Liver (tissue), 7 donors: ENCODE measurements at regions not wholly inside any gene's neighbourhood (a gene's known extent, or its start where the extent isn't known, plus 50 kb on each side); places are given as distances from the start of the nearest gene placed in this dataset.
A peak's percentile ranks its signal among the peaks of the same experiment; 100 is the strongest.
"Not testable (repeated sequence)": the region's sequence is repeated elsewhere in the genome, so short reads cannot be mapped to it uniquely, and the experiment has no call there.

Experiments used
- DNase-seq: peaks from one replicate; pipeline ENCODE4 v3.0.0-alpha.2; 2017; ENCODE audit warnings: low spot score
- H3K27ac ChIP-seq, 2 donors: one replicate each; pipeline ENCODE4 v1.7.0; 2013; ENCODE audit warnings: inconsistent platforms in 2 of 2, low read length in 2 of 2, control low read depth in 1 of 2, low read depth in 1 of 2, mild to moderate bottlenecking in 1 of 2
- H3K27me3 ChIP-seq, 4 donors: one replicate each; pipeline versions ENCODE4 v1.6.1 to v1.7.0; 2013; ENCODE audit warnings: low read length in 3 of 4, inconsistent platforms in 1 of 4, mild to moderate bottlenecking in 1 of 4, moderate library complexity in 1 of 4; ENCODE audit not compliant: control insufficient read depth in 4 of 4, insufficient read depth in 4 of 4
- H3K36me3 ChIP-seq, 4 donors: one replicate each; pipeline versions ENCODE4 v1.6.1 to v1.7.0; 2013; ENCODE audit warnings: low read length in 3 of 4, mild to moderate bottlenecking in 3 of 4, low read depth in 1 of 4, moderate library complexity in 1 of 4; ENCODE audit not compliant: control insufficient read depth in 4 of 4, insufficient read depth in 3 of 4
- H3K4me1 ChIP-seq, 4 donors: one replicate each; pipeline versions ENCODE4 v1.6.1 to v1.7.0; 2013; ENCODE audit warnings: low read length in 3 of 4, mild to moderate bottlenecking in 3 of 4, moderate library complexity in 1 of 4; ENCODE audit not compliant: control insufficient read depth in 4 of 4, insufficient read depth in 4 of 4
- H3K4me3 ChIP-seq, 3 donors: one replicate each; pipeline versions ENCODE4 v1.6.1 to v1.7.0; 2013; ENCODE audit warnings: low read length in 3 of 3, control low read depth in 1 of 3, low read depth in 1 of 3, mild to moderate bottlenecking in 1 of 3
- H3K9ac ChIP-seq, 2 donors: one replicate each; pipeline ENCODE4 v1.7.0; 2013; ENCODE audit warnings: low read length in 2 of 2, mild to moderate bottlenecking in 2 of 2, moderate library complexity in 2 of 2, control low read depth in 1 of 2, low read depth in 1 of 2
- H3K9me3 ChIP-seq, 4 donors: one replicate each; pipeline versions ENCODE4 v1.6.1 to v1.7.0; 2013; ENCODE audit warnings: low read length in 3 of 4; ENCODE audit not compliant: control insufficient read depth in 4 of 4
- EGR1 ChIP-seq, 2 donors: IDR thresholded peaks; 2 replicates each; pipeline ENCODE4 v1.6.1; 2016 to 2018; ENCODE audit warnings: antibody characterized with exemption in 2 of 2, low read depth in 2 of 2
- NR2F2 ChIP-seq: IDR thresholded peaks from 2 replicates; pipeline ENCODE4 v1.6.1; 2016; ENCODE audit warnings: antibody characterized with exemption
- RAD21 ChIP-seq, 2 donors: IDR thresholded peaks; 2 replicates each; pipeline ENCODE4 v1.6.1; 2016; ENCODE audit warnings: antibody characterized with exemption in 2 of 2, mild to moderate bottlenecking in 2 of 2
- RXRA ChIP-seq, 2 donors: IDR thresholded peaks; 2 replicates each; pipeline ENCODE4 v1.6.1; 2017 to 2018; ENCODE audit warnings: antibody characterized with exemption in 2 of 2, mild to moderate bottlenecking in 1 of 2
- SP1 ChIP-seq: IDR thresholded peaks from 2 replicates; pipeline ENCODE4 v1.6.1; 2018; ENCODE audit warnings: antibody characterized with exemption, mild to moderate bottlenecking
- TAF1 ChIP-seq: conservative IDR thresholded peaks from 2 replicates; pipeline ENCODE4 v1.6.1; 2016; ENCODE audit warnings: antibody characterized with exemption, mild to moderate bottlenecking
- WGBS: extraction: QIAGEN DNeasy Blood & Tissue Kit; methylation state at CpG from one replicate; pipeline ENCODE4 v1.1.7; 2013; 5-methylcytosine and 5-hydroxymethylcytosine counted together
- TF ChIP-seq, protein P1 (sequence below): IDR thresholded peaks from 2 replicates; pipeline ENCODE4 v1.6.1; 2016; ENCODE audit warnings: antibody characterized with exemption
- TF ChIP-seq, protein P2 (sequence below): IDR thresholded peaks from 2 replicates; pipeline ENCODE4 v1.6.1; 2016; ENCODE audit warnings: antibody characterized with exemption, mild to moderate bottlenecking
- donor health status: healthy.
- donor health status: healthy.
- donor health status: healthy.
- donor health status: healthy.

GRCh38 chr16:29250469-29250868 is 156.0 kb downstream of the NPIPB11 start:
- not testable (repeated sequence) for DNase-seq, H3K27ac ChIP-seq, H3K36me3 ChIP-seq, H3K4me3 ChIP-seq, H3K4me1 ChIP-seq, H3K9ac ChIP-seq, H3K9me3 ChIP-seq, H3K27me3 ChIP-seq
- WGBS, result 88% methylated on average over 3 of the region's 3 CpGs

DNA sequence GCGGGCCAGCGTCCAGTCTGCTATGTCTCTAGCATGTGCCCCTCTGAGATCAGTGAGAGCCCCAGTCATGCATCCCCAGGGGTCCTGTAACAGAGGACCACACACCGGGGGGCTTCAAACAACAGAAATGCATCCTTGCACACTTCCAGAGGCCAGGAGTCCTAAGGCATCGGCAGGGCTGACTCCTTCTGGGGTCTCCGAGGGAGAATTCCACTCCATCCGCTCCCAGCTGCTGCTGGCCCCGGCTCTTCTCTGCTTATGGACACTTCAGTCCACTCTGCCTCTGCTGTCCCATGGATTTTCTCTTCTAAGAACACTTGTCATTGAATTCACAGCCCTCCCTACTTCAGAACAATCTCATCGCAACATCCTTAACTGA is 157.6 kb downstream of the NPIPB11 start:
- H3K4me3 ChIP-seq, DNase-seq, H3K9ac ChIP-seq, H3K36me3 ChIP-seq, H3K4me1 ChIP-seq, H3K27me3 ChIP-seq, H3K9me3 ChIP-seq: not testable (repeated sequence)
- WGBS, result 85% methylated on average over 8 of the region's 8 CpGs
- peak overlapping the region in 1 of 2 donors; percentile 57 for H3K27ac ChIP-seq

GRCh38 chr16:29248306-29248939 is 158.1 kb downstream of the NPIPB11 start:
- not testable (repeated sequence) for DNase-seq, H3K4me1 ChIP-seq, H3K27me3 ChIP-seq, H3K9ac ChIP-seq, H3K9me3 ChIP-seq, H3K4me3 ChIP-seq, H3K36me3 ChIP-seq
- WGBS, result 72% methylated on average over 18 of the region's 18 CpGs
- peak in 1 of 2 donors; percentile 34 for TF ChIP-seq RAD21 (IDR thresholded peaks at IDR 0.05)
- TF ChIP-seq RXRA (IDR thresholded peaks at IDR 0.05), result peak in 1 of 2 donors; percentile 33
- peak; percentile 46 for TF ChIP-seq NR2F2
- peak overlapping the region; percentile 57 to 66 for H3K27ac ChIP-seq

DNA sequence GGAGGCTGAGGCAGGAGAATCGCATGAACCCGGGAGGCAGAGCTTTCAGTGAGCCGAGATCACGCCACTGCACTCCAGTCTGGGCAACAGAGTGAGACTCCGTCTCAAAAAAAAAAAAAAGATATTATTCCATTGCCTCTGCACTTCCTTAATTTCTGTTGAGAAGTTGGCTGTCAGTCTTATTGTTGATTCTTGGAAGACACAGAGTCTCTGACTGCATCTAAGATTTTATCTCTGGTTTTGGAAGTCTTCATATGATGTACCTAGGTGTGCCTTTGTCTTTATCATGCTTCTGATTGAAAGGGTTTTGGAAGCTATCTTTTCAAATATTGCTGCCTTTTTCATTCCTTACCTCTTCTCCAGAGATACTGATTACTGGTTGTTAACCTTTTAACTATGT is 160.4 kb downstream of the NPIPB11 start:
- H3K4me3 ChIP-seq, H3K36me3 ChIP-seq, H3K27ac ChIP-seq, H3K27me3 ChIP-seq, DNase-seq, H3K9me3 ChIP-seq, H3K9ac ChIP-seq, H3K4me1 ChIP-seq: not testable (repeated sequence)
- 94% methylated on average over 5 of the region's 5 CpGs for WGBS

GRCh38 chr16:29237971-29238370 is 168.5 kb downstream of the NPIPB11 start:
- H3K27me3 ChIP-seq, result no peaks in the 10 kb centered on the region
- no peak overlapping the region for H3K4me3 ChIP-seq
- no peak for DNase-seq
- H3K36me3 ChIP-seq, result no peaks in the 10 kb centered on the region
- no peak overlapping the region for H3K9ac ChIP-seq
- no peaks in the 10 kb centered on the region for H3K4me1 ChIP-seq
- H3K9me3 ChIP-seq, result no peaks in the 10 kb centered on the region
- no peak overlapping the region for H3K27ac ChIP-seq
- TF ChIP-seq NR2F2 (no peak), TAF1 (no peak), EGR1 (IDR thresholded peaks at IDR 0.05; ENCODE audit: low read depth in 2 of 2) (no peak), SP1 (no peak)
- TF ChIP-seq, protein P1, sequence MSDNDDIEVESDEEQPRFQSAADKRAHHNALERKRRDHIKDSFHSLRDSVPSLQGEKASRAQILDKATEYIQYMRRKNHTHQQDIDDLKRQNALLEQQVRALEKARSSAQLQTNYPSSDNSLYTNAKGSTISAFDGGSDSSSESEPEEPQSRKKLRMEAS, result no peak
- TF ChIP-seq, protein P2, sequence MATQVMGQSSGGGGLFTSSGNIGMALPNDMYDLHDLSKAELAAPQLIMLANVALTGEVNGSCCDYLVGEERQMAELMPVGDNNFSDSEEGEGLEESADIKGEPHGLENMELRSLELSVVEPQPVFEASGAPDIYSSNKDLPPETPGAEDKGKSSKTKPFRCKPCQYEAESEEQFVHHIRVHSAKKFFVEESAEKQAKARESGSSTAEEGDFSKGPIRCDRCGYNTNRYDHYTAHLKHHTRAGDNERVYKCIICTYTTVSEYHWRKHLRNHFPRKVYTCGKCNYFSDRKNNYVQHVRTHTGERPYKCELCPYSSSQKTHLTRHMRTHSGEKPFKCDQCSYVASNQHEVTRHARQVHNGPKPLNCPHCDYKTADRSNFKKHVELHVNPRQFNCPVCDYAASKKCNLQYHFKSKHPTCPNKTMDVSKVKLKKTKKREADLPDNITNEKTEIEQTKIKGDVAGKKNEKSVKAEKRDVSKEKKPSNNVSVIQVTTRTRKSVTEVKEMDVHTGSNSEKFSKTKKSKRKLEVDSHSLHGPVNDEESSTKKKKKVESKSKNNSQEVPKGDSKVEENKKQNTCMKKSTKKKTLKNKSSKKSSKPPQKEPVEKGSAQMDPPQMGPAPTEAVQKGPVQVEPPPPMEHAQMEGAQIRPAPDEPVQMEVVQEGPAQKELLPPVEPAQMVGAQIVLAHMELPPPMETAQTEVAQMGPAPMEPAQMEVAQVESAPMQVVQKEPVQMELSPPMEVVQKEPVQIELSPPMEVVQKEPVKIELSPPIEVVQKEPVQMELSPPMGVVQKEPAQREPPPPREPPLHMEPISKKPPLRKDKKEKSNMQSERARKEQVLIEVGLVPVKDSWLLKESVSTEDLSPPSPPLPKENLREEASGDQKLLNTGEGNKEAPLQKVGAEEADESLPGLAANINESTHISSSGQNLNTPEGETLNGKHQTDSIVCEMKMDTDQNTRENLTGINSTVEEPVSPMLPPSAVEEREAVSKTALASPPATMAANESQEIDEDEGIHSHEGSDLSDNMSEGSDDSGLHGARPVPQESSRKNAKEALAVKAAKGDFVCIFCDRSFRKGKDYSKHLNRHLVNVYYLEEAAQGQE, result no peak
- WGBS, result 82% methylated on average over 7 of the region's 7 CpGs

DNA sequence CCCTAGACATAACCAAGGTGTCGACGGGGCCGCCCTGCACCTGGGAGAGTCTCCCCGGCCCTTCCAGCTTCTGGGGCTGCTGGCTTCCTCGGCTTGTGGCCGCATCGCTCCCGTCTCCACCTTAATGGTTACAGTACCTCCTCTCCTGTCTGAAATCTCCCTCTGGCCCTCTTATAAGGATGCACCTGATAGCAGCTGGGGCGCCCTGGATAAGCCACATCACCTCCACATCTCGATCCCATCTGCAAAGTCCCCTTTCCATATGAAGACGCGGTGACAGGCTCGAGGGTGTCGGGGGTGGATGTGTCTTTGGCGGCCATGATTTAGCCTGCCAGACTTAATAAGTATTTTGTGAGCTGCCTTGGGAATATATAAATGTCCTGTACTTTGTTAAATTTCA is 169.0 kb downstream of the NPIPB11 start:
- not testable (repeated sequence) for H3K4me1 ChIP-seq, H3K27me3 ChIP-seq, H3K27ac ChIP-seq, H3K9ac ChIP-seq, DNase-seq, H3K9me3 ChIP-seq, H3K36me3 ChIP-seq, H3K4me3 ChIP-seq
- 97% methylated on average over 15 of the region's 15 CpGs for WGBS
